ENCODE measurements at regions not wholly inside any gene's neighbourhood (a gene's known extent, or its start where the extent isn't known, plus 50 kb on each side); places are given as distances from the start of the nearest gene placed in this dataset.

DNA sequence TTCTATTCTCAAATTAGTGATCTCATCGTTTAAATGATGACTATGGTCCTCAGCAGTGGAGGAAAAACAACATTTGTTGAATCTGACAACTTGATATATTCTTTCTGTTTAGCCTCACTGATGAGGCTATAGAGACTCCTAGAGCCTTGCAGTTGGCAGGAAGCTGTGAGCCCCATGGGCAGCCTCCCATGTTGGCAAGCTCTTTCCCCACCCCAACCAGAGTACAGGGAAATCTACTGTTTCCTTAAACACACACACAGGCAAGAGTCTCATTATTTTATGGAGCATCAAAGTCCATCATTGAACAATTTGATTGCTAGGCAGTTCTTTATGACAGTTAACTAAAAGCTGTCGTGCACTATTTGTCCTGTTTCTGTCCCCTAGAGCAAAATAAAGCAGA, 498.2 kb upstream of the CITED2 start:
- TF ChIP-seq EZH2 (IDR thresholded peaks at IDR 0.05; ENCODE audit: insufficient read depth, poor library complexity, severe bottlenecking) (no peak), EZH2phosphoT487 (IDR thresholded peaks at IDR 0.05; ENCODE audit: insufficient read depth, low read depth) (no peak)

All from GM23248 (cell line).